ENCODE measurements at regions not wholly inside any gene's neighbourhood (a gene's known extent, or its start where the extent isn't known, plus 50 kb on each side); places are given as distances from the start of the nearest gene placed in this dataset.

DNA sequence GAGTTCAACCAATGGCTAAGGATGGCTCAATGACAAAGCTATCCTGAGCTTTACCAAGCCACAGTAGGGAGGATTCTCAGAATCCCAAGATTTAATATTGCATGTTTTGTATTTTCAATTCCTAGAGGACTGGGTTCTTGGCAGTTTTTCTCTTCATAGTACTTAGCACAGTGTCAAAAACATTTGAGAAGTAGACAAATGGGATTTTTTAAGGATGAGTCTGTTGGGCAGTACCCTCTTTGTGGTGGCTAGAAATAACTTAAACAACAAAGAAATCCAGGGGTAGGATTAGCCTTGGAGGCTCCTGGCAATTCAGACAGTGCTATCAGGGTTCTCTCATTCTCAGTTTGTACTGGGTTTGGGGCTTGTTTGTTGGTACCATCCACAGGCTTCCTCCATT, 212.8 kb upstream of the RORA start:
- DNase-seq (ENCODE audit: low read depth, low spot score), result no peak
- H4K20me1 ChIP-seq (ENCODE audit: insufficient read depth), result no peaks in the 10 kb centered on the region
- no peaks in the 10 kb centered on the region for H3K4me1 ChIP-seq (ENCODE audit: control insufficient read depth in 1 of 2, insufficient read depth in 2 of 2, low read length in 2 of 2)
- H3K27me3 ChIP-seq (ENCODE audit: insufficient read depth, low read length), result no peaks in the 10 kb centered on the region
- no peak overlapping the region for H3K4me3 ChIP-seq (replicated peaks in 1 of 2; ENCODE audit: low read depth in 1 of 2, low read length in 2 of 2)
- intact Hi-C loops (cut with micrococcal nuclease), result no loop called here
- CTCF ChIA-PET, result no interaction called here
- H3K4me2 ChIP-seq (ENCODE audit: low read length), result no peak overlapping the region
- peaks cover 0 to 15% of the 10 kb centered on the region in 2 experiments; a peak in 1 of 4 replicates for H3K9me3 ChIP-seq (ENCODE audit: control insufficient read depth in 1 of 2, insufficient read depth in 1 of 2, low read depth in 1 of 2, low read length in 2 of 2)
- POLR2A ChIA-PET, result no interaction called here
- RAD21 ChIA-PET (ENCODE audit: low non-redundant PET in 1 of 2, low total read pairs in 2 of 2, uncharacterized antibody in 2 of 2, unreplicated experiment in 2 of 2), result no interaction called here
- no peaks in the 10 kb centered on the region for H3K36me3 ChIP-seq (ENCODE audit: control insufficient read depth in 1 of 2, insufficient read depth in 2 of 2, low read length in 2 of 2)
- H3K9me2 ChIP-seq (ENCODE audit: insufficient read depth), result no peaks in the 10 kb centered on the region
- H3K79me2 ChIP-seq (ENCODE audit: insufficient read depth, low read length), result no peaks in the 10 kb centered on the region
- no peak overlapping the region for H2AFZ ChIP-seq (ENCODE audit: low read depth, low read length, poor library complexity, severe bottlenecking)
- no peak for ATAC-seq
- no peak overlapping the region for H3K9ac ChIP-seq (ENCODE audit: low read length)
- H3K27ac ChIP-seq (ENCODE audit: low read depth, low read length), result no peak overlapping the region
- TF ChIP-seq CBX3 (IDR thresholded peaks at IDR 0.05; ENCODE audit: low read depth) (no peak), ZNF274 (IDR thresholded peaks at IDR 0.05; ENCODE audit: low read depth, low read length) (no peak), SP1 (IDR thresholded peaks at IDR 0.05; ENCODE audit: low read depth) (no peak), POLR2AphosphoS5 (IDR thresholded peaks at IDR 0.05; ENCODE audit: low read depth, low read length) (no peak), RAD21 (IDR thresholded peaks at IDR 0.05; ENCODE audit: low read depth) (no peak), SRF (IDR thresholded peaks at IDR 0.05; ENCODE audit: low read depth) (no peak), CEBPB (IDR thresholded peaks at IDR 0.05; ENCODE audit: low read depth) (no peak), SIN3A (IDR thresholded peaks at IDR 0.05; ENCODE audit: low read depth) (no peak), POLR2A (IDR thresholded peaks at IDR 0.05; ENCODE audit: borderline replicate concordance, extremely low read depth, insufficient read depth, insufficient read length) (no peak), EGR1 (IDR thresholded peaks at IDR 0.05; ENCODE audit: low read depth) (no peak), TCF7L2 (IDR thresholded peaks at IDR 0.05; ENCODE audit: borderline replicate concordance, extremely low read depth, insufficient read depth, insufficient read length) (no peak), JUND (IDR thresholded peaks at IDR 0.05) (no peak), YY1 (IDR thresholded peaks at IDR 0.05; ENCODE audit: extremely low read depth, insufficient replicate concordance, low read depth, low read length) (no peak)
- TF ChIP-seq, protein P1, sequence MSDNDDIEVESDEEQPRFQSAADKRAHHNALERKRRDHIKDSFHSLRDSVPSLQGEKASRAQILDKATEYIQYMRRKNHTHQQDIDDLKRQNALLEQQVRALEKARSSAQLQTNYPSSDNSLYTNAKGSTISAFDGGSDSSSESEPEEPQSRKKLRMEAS (IDR thresholded peaks at IDR 0.05), result no peak
- TF ChIP-seq, protein P2, sequence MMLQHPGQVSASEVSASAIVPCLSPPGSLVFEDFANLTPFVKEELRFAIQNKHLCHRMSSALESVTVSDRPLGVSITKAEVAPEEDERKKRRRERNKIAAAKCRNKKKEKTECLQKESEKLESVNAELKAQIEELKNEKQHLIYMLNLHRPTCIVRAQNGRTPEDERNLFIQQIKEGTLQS (IDR thresholded peaks at IDR 0.05), result no peak
- BruUV-seq (replicated peaks), result no TSS peak
